HG02885 (cell line): ENCODE measurements at regions not wholly inside any gene's neighbourhood (a gene's known extent, or its start where the extent isn't known, plus 50 kb on each side); places are given as distances from the start of the nearest gene placed in this dataset.
"Not testable (repeated sequence)": the region's sequence is repeated elsewhere in the genome, so short reads cannot be mapped to it uniquely, and the experiment has no call there.

Experiments used
- ATAC-seq: cut with Tn5 transposase; IDR thresholded peaks from one replicate; pipeline ENCODE4 v1.9.1; 2021; ENCODE audit warnings: mild to moderate bottlenecking; ENCODE audit not compliant: unreplicated experiment, poor library complexity

GRCh38 chr3:14272041-14272958, 93.7 kb downstream of the LSM3 start:
- ATAC-seq, result not testable (repeated sequence)

GRCh38 chr3:14272959-14273560, 94.4 kb downstream of the LSM3 start:
- not testable (repeated sequence) for ATAC-seq

- no peak for ATAC-seq
Observed at GRCh38 chr3:14273901-14274611, 95.4 kb downstream of the LSM3 start.

- ATAC-seq, result no peak
Observed at GRCh38 chr3:14274612-14274936, 96.0 kb downstream of the LSM3 start.

- no peak for ATAC-seq
Observed at GRCh38 chr3:14274999-14275961, 96.7 kb downstream of the LSM3 start.

GRCh38 chr3:14275962-14276909, 97.6 kb downstream of the LSM3 start:
- ATAC-seq, result no peak

- no peak for ATAC-seq
Observed at GRCh38 chr3:14277557-14277956, 98.9 kb downstream of the LSM3 start.

GRCh38 chr3:14278265-14278798, 99.7 kb downstream of the LSM3 start:
- ATAC-seq, result no peak

GRCh38 chr3:14278799-14279625, 100.4 kb downstream of the LSM3 start:
- ATAC-seq, result no peak

- no peak for ATAC-seq
Observed at GRCh38 chr3:14279626-14280061, 101.0 kb downstream of the LSM3 start.

- ATAC-seq, result no peak
Observed at GRCh38 chr3:14280326-14280725, 101.7 kb downstream of the LSM3 start.

GRCh38 chr3:14281053-14281452, 102.4 kb downstream of the LSM3 start:
- ATAC-seq, result no peak

- ATAC-seq, result no peak
Observed at GRCh38 chr3:14282001-14282705, 103.5 kb downstream of the LSM3 start.

- no peak for ATAC-seq
Observed at GRCh38 chr3:14282706-14283075, 104.1 kb downstream of the LSM3 start.

- no peak for ATAC-seq
Observed at GRCh38 chr3:14283092-14283812, 104.6 kb downstream of the LSM3 start.

GRCh38 chr3:14283813-14284438, 105.3 kb downstream of the LSM3 start:
- ATAC-seq, result no peak
